ENCODE measurements at regions not wholly inside any gene's neighbourhood (a gene's known extent, or its start where the extent isn't known, plus 50 kb on each side); places are given as distances from the start of the nearest gene placed in this dataset.
"Not testable (repeated sequence)": the region's sequence is repeated elsewhere in the genome, so short reads cannot be mapped to it uniquely, and the experiment has no call there.

GRCh38 chr2:18301421-18302139 lies 258.9 kb downstream of the RDH14 start:
- no peak for DNase-seq

DNA sequence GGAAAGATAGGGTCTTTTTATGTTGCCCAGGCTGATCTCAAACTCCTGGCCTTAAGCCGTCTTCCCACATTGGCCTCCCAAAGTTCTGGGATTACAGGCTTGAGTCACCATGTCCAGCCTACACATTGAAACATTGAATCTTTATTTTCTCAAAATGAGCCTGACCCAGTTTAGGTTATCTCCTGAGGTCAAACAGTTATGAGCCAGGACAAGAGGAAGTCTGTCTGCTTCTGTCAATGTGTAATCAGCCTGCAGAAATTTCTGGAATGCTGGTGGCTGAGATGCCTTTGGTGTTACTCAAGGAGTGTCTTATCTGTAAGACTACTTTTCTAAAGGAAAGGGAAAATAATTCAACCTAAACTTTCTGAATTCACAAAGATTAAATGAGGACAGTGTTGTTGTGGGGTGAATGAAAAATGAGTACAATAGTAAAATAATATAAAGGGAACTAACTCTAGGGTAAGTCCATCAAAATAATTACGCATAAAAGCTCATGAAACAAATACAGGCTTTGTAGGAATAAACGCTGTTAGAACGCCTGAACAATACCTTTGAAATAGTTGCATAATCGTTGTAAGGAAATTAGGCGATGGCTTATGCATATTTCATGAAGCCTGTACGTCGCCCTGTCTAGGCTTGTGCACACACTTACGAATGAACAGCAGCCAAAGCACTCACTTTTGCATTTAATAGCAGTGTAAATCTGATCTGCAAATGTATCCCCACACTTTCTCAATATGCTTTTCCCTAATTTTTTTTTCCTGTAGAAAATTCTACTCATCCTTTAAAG lies 260.8 kb downstream of the RDH14 start:
- DNase-seq, result no peak

DNA sequence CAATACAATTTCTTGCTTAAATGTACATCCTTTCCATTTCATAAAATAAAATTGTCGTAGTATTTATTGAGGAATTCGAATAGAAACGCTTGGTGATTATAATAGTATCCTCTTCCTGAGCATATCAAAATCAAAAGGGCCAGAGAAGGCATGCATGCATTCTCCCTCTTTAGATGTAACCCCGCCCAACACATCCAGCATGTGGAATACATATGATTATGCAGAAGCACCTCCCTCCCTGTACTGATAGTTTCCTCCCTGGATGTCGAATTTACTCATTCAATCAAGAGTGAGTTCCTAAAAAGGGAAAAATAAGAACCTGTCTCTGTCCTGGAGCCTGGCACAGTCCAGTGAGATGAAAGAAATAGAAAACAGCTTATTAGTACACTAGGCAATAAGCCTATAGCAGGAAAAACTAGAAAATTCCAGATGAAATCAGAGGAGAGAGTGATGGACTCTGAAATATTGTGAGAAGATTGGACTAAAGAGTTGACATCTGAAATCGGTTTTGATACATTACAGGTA lies 262.9 kb downstream of the RDH14 start:
- no peak for DNase-seq

DNA sequence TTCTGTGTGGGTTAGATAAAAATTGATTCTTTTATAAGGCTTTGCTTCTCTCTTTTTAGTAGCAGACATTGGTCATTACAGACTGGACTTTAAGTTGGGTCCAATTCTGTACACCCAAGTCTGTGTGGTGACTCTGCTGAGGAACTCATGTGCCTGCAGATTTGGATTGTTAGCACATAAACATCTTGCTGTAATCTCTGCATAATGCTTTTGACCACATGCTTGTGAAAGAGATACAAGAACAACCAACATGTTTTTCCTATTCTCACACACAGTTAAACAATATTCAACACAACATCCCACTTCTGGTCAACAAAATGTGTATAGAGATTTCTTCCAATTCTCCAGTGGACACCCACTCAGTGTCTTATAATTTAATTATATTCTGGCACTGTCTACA lies 270.1 kb downstream of the RDH14 start:
- no peak for DNase-seq

DNA sequence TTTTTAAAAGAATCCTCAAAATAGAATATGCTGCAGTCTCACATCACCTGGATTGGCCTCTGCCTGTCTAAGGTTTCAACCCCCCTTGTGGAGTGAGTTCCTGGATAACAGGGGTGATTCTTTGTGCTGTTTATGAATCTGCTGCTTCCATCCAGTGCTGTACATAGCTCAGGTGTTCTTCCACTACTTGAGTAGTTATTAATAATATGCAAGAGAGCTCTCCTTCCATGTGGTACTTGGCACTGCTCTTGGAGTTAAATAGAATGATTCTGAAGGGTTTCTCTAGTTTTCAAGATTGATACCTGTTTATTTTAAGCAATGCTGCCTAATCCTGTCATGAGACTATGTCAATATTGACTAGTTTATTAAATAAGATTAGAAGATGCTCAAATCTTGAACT lies 273.6 kb downstream of the RDH14 start:
- DNase-seq, result no peak

- DNase-seq, result no peak
Observed at GRCh38 chr2:18284331-18284730, 276.1 kb downstream of the RDH14 start.

GRCh38 chr2:18282026-18282425 lies 278.4 kb downstream of the RDH14 start:
- DNase-seq, result no peak

DNA sequence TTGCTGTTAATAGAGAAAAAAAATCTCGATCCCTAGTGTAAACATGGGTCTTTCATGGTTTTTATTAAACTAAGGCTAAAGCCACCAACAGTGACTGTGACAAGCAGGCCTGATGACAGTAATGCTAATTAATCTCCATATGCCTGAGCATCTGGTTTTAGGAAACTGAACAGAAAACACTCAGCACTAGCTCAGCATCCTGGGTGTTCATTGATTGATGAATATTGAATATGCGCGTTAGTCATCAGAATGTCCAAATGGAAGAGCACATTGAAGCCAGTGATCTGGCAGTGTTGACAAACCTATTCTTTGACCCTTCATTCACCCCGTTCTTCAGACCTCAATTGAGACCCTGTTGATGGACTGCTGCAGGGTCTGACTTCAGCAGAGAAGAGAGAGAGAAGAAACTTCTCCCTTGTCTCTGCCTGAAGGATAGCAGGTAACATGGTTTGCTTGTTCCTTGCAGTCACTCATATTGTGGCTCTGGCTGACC lies 283.8 kb downstream of the RDH14 start:
- DNase-seq, result no peak

DNA sequence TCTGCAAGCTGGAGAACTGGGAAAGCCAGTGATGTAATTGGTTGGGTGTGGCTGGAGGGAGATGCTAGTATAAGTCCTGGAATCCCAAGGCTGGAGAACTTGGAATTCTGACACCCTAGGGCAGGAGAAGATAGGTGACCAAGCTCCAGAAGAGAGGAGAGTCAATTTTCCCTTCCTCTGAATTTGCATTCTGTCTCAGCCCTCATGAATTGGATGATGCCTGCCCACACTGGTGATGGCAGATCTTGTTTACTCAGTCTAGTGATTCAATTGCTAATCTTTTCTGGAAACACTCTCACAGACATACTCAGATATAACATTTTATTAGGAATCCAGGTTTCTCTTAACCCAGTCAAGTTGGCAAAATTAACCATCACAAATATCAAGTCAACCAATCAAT lies 287.2 kb downstream of the RDH14 start:
- DNase-seq, result no peak

DNA sequence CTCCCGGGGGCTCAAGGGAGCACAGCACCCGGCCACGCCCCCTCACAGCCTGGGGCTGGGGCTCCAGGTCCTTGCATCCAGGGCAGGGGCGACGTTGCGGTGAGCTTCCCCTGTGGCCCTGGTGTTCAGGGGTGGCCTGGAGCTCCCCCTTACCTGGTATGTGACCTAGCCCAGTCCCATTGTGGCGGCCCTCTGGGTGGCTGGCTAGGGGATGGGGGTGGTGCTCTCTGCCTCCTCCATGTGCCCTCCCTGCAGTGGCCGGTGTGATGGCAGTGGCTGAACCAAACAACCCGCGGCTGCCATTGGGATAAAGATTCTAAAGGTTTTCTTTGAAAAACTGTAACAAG lies 288.3 kb downstream of the RDH14 start:
- DNase-seq, result no peak

DNA sequence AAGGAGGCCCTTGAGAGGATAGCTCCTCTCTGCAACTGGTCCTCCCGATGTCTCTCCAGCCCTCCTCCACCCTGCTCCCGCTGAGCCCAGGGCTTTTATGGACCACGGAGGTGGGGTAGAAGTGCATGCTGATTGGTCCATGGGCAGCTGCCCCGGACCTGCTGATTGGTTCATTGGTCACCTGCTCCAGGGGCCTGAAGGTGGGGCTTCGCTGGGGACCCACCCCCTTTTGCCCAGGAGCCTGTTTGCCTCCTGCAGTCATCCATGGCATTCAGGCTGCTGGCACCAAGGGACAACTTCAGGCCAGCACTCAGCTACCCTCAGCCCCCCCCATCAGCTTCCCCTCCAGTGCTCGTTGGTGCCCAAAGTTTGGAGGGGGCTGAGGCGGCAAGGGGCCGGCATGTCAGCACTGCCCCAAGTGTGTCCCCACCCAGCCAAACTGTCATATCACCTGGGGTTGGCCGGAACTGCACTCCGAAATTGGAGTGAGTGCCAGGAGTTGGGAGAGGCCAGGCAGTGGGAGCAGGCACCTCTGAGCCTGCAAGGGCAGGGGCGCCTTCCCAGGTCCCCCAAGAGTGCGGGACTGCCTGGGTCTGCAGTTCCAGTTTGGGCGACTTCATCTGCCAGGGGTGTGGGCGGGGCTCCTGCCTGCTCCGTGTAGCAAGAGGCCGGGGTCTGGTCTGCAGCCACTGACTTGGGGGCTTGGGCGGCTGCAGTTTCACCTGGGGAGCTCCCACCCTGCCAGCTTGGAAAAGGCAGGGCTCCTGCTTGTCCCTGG lies 288.9 kb downstream of the RDH14 start:
- no peak for DNase-seq

GRCh38 chr2:18268400-18268799 lies 292.1 kb downstream of the RDH14 start:
- no peak for DNase-seq

DNA sequence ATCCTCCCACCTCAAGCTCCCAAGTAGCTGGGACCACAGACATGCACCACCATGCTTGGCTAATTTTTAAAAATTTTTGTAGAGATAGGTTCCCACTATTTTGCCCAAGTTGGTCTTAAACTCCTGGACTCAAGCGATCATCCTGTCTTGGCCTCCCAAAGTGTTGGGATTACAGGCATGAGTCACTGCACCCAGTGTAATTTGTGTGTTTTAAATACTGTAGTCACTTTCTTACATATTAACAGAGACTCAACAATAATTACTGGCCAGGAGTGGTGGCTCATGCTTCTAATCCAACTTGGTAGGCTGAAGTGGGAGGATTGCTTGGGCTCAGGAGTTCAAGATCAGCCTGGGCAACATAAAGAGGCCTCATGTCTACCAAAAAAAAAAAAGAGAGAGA lies 293.0 kb downstream of the RDH14 start:
- DNase-seq, result no peak

DNA sequence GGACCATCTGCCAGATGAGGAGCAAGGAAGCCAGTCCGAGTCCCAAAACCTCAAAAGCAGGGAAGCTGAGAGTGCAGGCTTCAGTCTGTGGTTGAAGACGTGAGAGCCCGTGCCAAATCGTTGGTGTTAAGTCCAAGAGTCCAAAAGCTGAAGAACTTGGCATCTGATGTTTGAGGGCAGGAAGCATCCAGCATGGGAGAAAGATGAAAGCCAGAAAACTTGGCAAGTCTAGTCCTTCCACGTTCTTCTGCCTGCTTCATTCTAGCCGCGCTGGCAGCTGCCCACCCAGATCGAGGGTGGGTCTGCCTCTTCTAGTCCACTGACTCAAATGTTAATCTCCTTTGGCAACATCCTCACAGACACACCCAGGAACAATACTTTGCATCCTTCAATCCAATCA lies 293.8 kb downstream of the RDH14 start:
- not testable (repeated sequence) for DNase-seq

DNA sequence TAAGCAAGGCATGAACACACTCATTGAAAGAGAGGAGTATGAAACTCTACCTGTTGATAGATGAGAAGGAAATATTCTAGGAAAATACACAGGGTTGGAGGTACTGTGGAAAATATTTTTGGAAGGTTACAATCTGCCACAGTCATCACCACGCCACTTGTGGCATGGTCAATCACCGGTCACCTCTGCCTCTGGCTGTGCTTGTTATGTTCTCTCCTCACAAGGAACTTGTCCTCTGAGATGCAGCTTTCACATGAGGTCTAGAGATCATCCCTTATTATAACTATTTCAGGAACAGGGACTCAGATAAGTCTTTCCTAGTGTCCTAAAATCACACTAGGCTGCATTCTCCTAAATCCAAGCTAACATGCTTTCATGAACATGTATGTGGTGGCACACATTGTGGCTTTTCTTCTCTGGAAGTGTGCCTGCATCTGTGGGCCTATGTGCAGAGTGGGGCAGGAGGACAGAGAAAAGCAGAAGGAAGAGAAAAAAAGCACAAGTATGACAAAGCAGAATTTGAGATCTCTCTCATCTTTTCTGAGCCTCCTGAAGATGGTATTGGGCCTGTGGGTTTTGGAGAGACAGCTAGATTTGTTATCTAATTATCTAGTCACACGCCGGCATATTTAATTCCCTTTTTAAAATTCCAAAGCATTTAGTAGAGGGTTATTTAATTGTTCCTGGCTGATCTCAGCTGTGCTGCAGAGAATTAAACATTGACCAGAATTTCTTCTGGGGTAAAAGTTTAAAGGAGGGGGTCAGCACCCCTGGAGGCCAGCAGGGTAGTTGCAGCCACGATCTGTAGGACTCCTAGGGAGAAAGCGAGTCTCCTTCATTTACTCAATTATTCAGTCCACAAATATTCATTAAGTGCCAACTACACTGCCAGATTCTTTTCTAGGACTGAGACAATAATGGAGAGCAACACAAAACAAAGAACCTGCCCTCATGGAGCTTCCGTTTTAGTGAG lies 294.6 kb downstream of the RDH14 start:
- no peak for DNase-seq

- no peak for DNase-seq
Observed at GRCh38 chr2:18262601-18263000, 297.9 kb downstream of the RDH14 start.

- no peak for DNase-seq
Observed at GRCh38 chr2:18253686-18254197, 306.7 kb downstream of the RDH14 start.

DNA sequence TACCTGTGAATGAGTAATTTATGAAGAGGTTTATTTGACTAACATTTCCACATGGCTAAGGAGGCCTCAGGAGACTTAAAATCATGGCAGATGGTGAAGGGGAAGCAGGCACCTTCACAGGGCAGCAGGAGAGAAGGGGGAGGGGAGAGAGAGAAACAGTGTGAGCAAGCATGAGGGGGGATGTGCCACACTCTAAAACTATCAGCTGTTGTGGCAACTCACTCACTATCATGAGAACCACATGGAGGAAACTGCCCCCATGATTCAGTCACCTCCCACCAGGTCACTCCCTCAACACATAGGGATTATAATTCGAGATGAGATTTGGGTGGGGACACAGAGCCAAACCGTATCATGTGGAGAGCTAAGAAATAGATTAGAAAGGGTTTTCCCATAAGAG lies 309.0 kb downstream of the RDH14 start:
- DNase-seq, result no peak

DNA sequence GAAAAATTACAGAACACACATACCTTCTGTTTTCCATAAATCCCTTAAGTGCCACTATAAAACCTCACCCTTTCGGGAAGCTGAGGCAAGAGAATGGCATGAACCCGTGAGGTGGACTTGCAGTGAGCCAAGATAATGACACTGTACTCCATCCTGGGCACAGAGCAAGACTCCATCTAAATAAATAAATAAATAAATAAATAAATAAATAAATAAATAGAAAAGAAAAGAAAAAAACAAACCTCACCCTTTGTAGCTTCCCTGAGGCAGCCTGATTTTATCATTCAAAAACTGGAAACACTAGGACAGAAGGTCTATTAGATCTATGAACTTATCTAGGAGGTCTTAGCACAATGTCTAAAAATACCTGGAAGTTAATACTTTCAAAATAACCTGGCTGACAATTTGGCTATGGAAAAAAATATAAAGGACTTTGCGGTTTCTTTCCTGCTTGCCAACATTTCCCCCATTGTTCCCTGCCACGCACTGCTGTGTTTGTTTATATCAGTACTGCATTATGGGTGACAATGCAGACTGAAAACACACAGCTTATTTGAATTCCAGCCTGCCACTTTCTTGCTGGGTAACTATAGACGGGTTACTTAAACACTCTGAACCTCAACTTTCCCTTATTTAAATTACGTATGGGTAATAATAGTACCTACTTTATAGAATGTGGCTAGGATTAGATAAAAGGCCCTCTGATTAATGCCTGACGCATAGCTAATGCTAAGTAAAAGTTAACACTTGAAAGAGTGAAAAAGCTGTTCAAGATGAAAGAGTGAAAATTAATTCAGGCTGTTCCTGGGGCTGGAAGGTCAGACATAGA lies 313.0 kb downstream of the RDH14 start:
- DNase-seq, result no peak

DNA sequence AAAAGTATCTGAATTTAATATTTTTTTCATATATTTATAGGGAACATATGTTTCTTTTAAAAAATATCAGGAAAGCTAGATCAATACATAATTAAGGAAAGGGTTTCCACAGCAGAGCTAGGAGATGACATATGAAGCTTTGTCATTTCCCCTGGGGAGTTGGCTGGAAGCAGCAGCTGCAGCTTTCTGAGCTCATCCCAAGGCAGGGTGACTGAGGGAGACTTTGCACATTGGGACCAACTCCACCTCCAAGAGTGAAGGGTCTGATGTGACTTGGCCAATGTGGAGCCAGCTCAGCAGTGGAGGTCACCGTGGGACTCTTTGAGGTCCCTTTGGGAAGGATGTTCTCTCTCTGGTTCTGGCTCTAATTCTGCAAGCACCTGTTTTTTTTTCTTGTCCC lies 315.1 kb downstream of the RDH14 start:
- no peak for DNase-seq

DNA sequence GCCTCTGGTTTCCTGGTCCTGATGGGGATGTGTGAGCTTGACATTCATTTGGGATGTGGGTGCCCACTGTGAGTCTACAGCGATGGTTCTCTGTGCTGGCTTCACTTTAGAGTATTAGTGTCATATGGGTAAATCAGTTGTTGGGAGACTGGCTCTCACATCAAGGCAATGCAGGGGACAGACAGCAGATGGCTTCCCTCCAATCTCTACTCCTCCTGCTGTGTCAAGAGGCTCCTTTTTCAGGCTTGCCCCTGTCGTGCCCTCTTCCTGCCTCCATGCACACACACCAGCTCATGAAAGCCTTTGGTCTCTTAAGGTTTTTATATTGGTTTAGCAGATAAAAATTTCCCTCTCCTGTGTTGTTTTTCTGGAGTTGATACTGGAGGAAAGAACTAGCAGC lies 315.6 kb downstream of the RDH14 start:
- DNase-seq, result no peak

Measured in stimulated activated CD4-positive, alpha-beta T cell treated with anti-CD3 and anti-CD28 coated beads, Interleukin-4, amount 100 ng/mL, for 1 hour (primary cell).